Neural cell (in vitro differentiated cells): ENCODE measurements at regions not wholly inside any gene's neighbourhood (a gene's known extent, or its start where the extent isn't known, plus 50 kb on each side); places are given as distances from the start of the nearest gene placed in this dataset.

Source experiments
- CTCF ChIP-seq: fragments of 450-650 bp; IDR thresholded peaks from 2 replicates; pipeline ENCODE4 v1.5.1; 2014; ENCODE audit warnings: antibody characterized with exemption, mild to moderate bottlenecking, moderate library complexity; ENCODE audit not compliant: poor library complexity, severe bottlenecking
- EP300 ChIP-seq: fragments of 450-650 bp; conservative IDR thresholded peaks from 2 replicates; pipeline ENCODE4 v1.6.1; 2014; ENCODE audit warnings: antibody characterized with exemption, mild to moderate bottlenecking, moderate library complexity; ENCODE audit not compliant: poor library complexity, severe bottlenecking
- EZH2 ChIP-seq: fragments of 200-600, 300-800 bp; shearing (Covaris generic), sonication (generic); IDR thresholded peaks from 2 replicates; pipeline ENCODE4 v1.6.1; 2014; ENCODE audit warnings: antibody characterized with exemption, low read length, borderline replicate concordance, mild to moderate bottlenecking; ENCODE audit not compliant: insufficient read depth, poor library complexity, severe bottlenecking
- POLR2AphosphoS5 ChIP-seq: IDR thresholded peaks from 2 replicates; pipeline ENCODE4 v1.6.1; 2012
- RAD21 ChIP-seq: fragments of 450-650 bp; conservative IDR thresholded peaks from 2 replicates; pipeline ENCODE4 v1.6.1; 2014; ENCODE audit warnings: antibody characterized with exemption, mild to moderate bottlenecking, moderate library complexity
- SMC3 ChIP-seq: fragments of 450-650 bp; conservative IDR thresholded peaks from 2 replicates; pipeline ENCODE4 v1.6.1; 2014; ENCODE audit warnings: antibody characterized with exemption, mild to moderate bottlenecking, moderate library complexity; ENCODE audit not compliant: poor library complexity

- TF ChIP-seq RAD21 (no peak), EZH2 (no peak), CTCF (no peak), POLR2AphosphoS5 (no peak), EP300 (no peak), SMC3 (no peak)
Observed at GRCh38 chr7:126305671-126306070, 947.1 kb downstream of the GRM8 start.
